HG03108 (cell line): ENCODE measurements at regions not wholly inside any gene's neighbourhood (a gene's known extent, or its start where the extent isn't known, plus 50 kb on each side); places are given as distances from the start of the nearest gene placed in this dataset.
A peak's percentile ranks its signal among the peaks of the same experiment; 100 is the strongest.
"Not testable (repeated sequence)": the region's sequence is repeated elsewhere in the genome, so short reads cannot be mapped to it uniquely, and the experiment has no call there.

Experiments
- ATAC-seq: cut with Tn5 transposase; IDR thresholded peaks from one replicate; pipeline ENCODE4 v1.9.1; 2021; ENCODE audit warnings: moderate library complexity; ENCODE audit not compliant: unreplicated experiment

GRCh38 chrX:53883196-53883595, 161.1 kb downstream of the PHF8 start:
- no peak for ATAC-seq

- ATAC-seq: no peak
Measured at GRCh38 chrX:53882331-53882730, 161.9 kb downstream of the PHF8 start.

- ATAC-seq: not testable (repeated sequence)
Measured at GRCh38 chrX:53880786-53881185, 163.5 kb downstream of the PHF8 start.

- ATAC-seq: no peak
Measured at GRCh38 chrX:53859890-53860289, 173.4 kb upstream of the HUWE1 start.

- peak; percentile 73 for ATAC-seq
Measured at GRCh38 chrX:53831662-53832635, 145.4 kb upstream of the HUWE1 start.

- ATAC-seq: no peak
Measured at GRCh38 chrX:53824686-53825085, 138.2 kb upstream of the HUWE1 start.

- not testable (repeated sequence) for ATAC-seq
Measured at GRCh38 chrX:53818115-53818514, 131.6 kb upstream of the HUWE1 start.

- no peak for ATAC-seq
Measured at GRCh38 chrX:53817548-53817947, 131.0 kb upstream of the HUWE1 start.

- ATAC-seq: no peak
Measured at GRCh38 chrX:53813670-53814440, 127.3 kb upstream of the HUWE1 start.

- ATAC-seq: no peak
Measured at GRCh38 chrX:53798281-53798680, 111.8 kb upstream of the HUWE1 start.

- ATAC-seq: no peak
Measured at GRCh38 chrX:53795576-53795975, 109.1 kb upstream of the HUWE1 start.

- ATAC-seq: no peak
Measured at GRCh38 chrX:53794181-53794580, 107.7 kb upstream of the HUWE1 start.

- no peak for ATAC-seq
Measured at GRCh38 chrX:53768865-53769264, 82.3 kb upstream of the HUWE1 start.

GRCh38 chrX:53768451-53768850, 81.9 kb upstream of the HUWE1 start:
- ATAC-seq: no peak

- no peak for ATAC-seq
Measured at GRCh38 chrX:53767544-53767943, 81.0 kb upstream of the HUWE1 start.

- not testable (repeated sequence) for ATAC-seq
Measured at GRCh38 chrX:53757181-53757580, 70.7 kb upstream of the HUWE1 start.

GRCh38 chrX:53746718-53747117, 60.2 kb upstream of the HUWE1 start:
- no peak for ATAC-seq

GRCh38 chrX:53743244-53743643, 56.7 kb upstream of the HUWE1 start:
- no peak for ATAC-seq

- ATAC-seq: no peak
Measured at GRCh38 chrX:53738370-53738906, 51.9 kb upstream of the HUWE1 start.
